Posterior vena cava (tissue), 2 donors: ENCODE measurements at regions not wholly inside any gene's neighbourhood (a gene's known extent, or its start where the extent isn't known, plus 50 kb on each side); places are given as distances from the start of the nearest gene placed in this dataset.

Experiments
- DNase-seq: peaks from one replicate; pipeline ENCODE4 v3.0.0-alpha.2; 2020; ENCODE audit warnings: low spot score
- intact Hi-C, 2 donors: fragments of 100-400 bp; cut with DNase I; formaldehyde crosslinking; loops; one replicate each; pipeline versions ENCODE4 v1.14.1 to v1.14.2; 2022 to 2023
- donor health status: DM: yes; HTN: yes; CAD: no.
- donor health status: DM: yes; HTN: yes; CAD: no.

- DNase-seq, result no peak
- intact Hi-C loops, result no loop called here
These were observed 69.9 kb upstream of the DOK5 start for GRCh38 chr20:54405540-54405939.

- DNase-seq, result no peak
- intact Hi-C loops, result no loop called here
These were observed 67.9 kb upstream of the DOK5 start for GRCh38 chr20:54407459-54407858.

GRCh38 chr20:54415967-54416366 lies 59.4 kb upstream of the DOK5 start:
- intact Hi-C loops, result loop anchor here in 1 of 2 donors (5.0 kb wide), 1 partner anchor 289 kb away; no protein-coding TSS in a partner anchor

GRCh38 chr20:54416770-54417169 lies 58.6 kb upstream of the DOK5 start:
- intact Hi-C loops, result loop anchor here in 1 of 2 donors (5.0 kb wide), 1 partner anchor 289 kb away; no protein-coding TSS in a partner anchor
- no peak for DNase-seq

More at GRCh38 chr20:54415967-54416366, 59.4 kb upstream of the DOK5 start:
- no peak for DNase-seq

- no peak for DNase-seq
- intact Hi-C loops, result loop anchor here in 1 of 2 donors (5.0 kb wide), 1 partner anchor 292 kb away; no protein-coding TSS in a partner anchor
These were observed 55.9 kb upstream of the DOK5 start for GRCh38 chr20:54419531-54419930.
